PFSK-1 (cell line): ENCODE measurements at regions not wholly inside any gene's neighbourhood (a gene's known extent, or its start where the extent isn't known, plus 50 kb on each side); places are given as distances from the start of the nearest gene placed in this dataset.

Experiments used
- FOXP2 ChIP-seq: optimal IDR thresholded peaks from 2 replicates; pipeline ENCODE3; 2011; ENCODE audit warnings: borderline replicate concordance, control low read depth, inconsistent platforms; ENCODE audit not compliant: insufficient read depth; ENCODE audit errors: extremely low read length, extremely low read depth
- POLR2AphosphoS5 ChIP-seq: IDR thresholded peaks from 2 replicates; pipeline ENCODE4 v1.6.1; 2012; ENCODE audit warnings: low read depth, mild to moderate bottlenecking, control low read depth, low read length, moderate library complexity
- REST ChIP-seq, 2 experiments: IDR thresholded peaks; 2 replicates each; pipeline versions ENCODE4 v1.6.1 to v1.8.0; 2011 to 2012; ENCODE audit warnings: low read depth in 2 of 2, low read length in 2 of 2, control low read depth in 1 of 2, inconsistent platforms in 1 of 2, mild to moderate bottlenecking in 1 of 2, moderate library complexity in 1 of 2; ENCODE audit not compliant: insufficient read depth in 1 of 2
- SIN3A ChIP-seq: IDR thresholded peaks from 2 replicates; pipeline ENCODE4 v1.6.1; 2012; ENCODE audit warnings: mild to moderate bottlenecking, low read length, moderate library complexity, borderline replicate concordance; ENCODE audit not compliant: insufficient read depth
- TAF1 ChIP-seq: IDR thresholded peaks from 2 replicates; pipeline ENCODE4 v1.6.1; 2012; ENCODE audit warnings: low read length, control low read depth, borderline replicate concordance; ENCODE audit not compliant: insufficient read depth

- TF ChIP-seq POLR2AphosphoS5 (no peak), TAF1 (no peak), REST (IDR thresholded peaks at IDR 0.05; ENCODE audit: insufficient read depth in 1 of 2, low read depth in 2 of 2, low read length in 2 of 2) (no peak), FOXP2 (no peak), SIN3A (no peak)
These were observed 452.6 kb downstream of the ZPLD1 start for GRCh38 chr3:102887431-102887830.
